HCT116 (cell line): ENCODE measurements at regions not wholly inside any gene's neighbourhood (a gene's known extent, or its start where the extent isn't known, plus 50 kb on each side); places are given as distances from the start of the nearest gene placed in this dataset.

Experiments
- ATAC-seq: fragments of 200-7000 bp; cut with Tn5 transposase; 2 replicates; pipeline ENCODE4 v1.9.1; 2020; ENCODE audit warnings: mild to moderate bottlenecking, moderate library complexity
- BruUV-seq: library from RNA; stranded (reverse); fragments of 400-500 nt; replicated peaks from 2 replicates; lab custom pipeline; 2021; lab: Mats Ljungman, UMichigan
- CTCF ChIA-PET: fragments of 300-600 bp; sonication (Branson Sonifier 250); formaldehyde crosslinking; loops from one replicate; lab custom pipeline; 2021; ENCODE audit warnings: antibody characterized with exemption; lab: Charles Lee
- POLR2A ChIA-PET: fragments of 300-600, 350-600 bp; sonication (Branson Sonifier 250); formaldehyde crosslinking; loops from one replicate; lab custom pipeline; 2021; ENCODE audit warnings: antibody characterized with exemption; lab: Charles Lee
- RAD21 ChIA-PET, 2 experiments: fragments of 300-600 bp; sonication (Branson Sonifier 250); formaldehyde crosslinking; loops; one replicate each; lab custom pipeline; 2023; ENCODE audit warnings: low total read pairs in 2 of 2; ENCODE audit not compliant: uncharacterized antibody in 2 of 2, unreplicated experiment in 2 of 2, low non-redundant PET in 1 of 2; lab: Charles Lee
- DNase-seq: peaks from one replicate; pipeline ENCODE4 v3.0.0-alpha.2; 2010; ENCODE audit warnings: low read depth, low spot score
- H2AFZ ChIP-seq: fragments of 200-600 bp; shearing (Covaris generic), sonication (generic); 2 replicates; pipeline ENCODE4 v1.6.1; 2017; ENCODE audit warnings: low read depth, mixed run types, mixed read lengths, antibody characterized with exemption, low read length; ENCODE audit not compliant: poor library complexity, severe bottlenecking
- H3K27ac ChIP-seq: 2 replicates; pipeline ENCODE4 v1.5.1; 2012; ENCODE audit warnings: low read depth, low read length
- H3K27me3 ChIP-seq: fragments of 200-600 bp; sonication (generic); 2 replicates; pipeline ENCODE4 v1.6.1; 2016; ENCODE audit warnings: mixed run types, low read length, mixed read lengths; ENCODE audit not compliant: insufficient read depth
- H3K36me3 ChIP-seq, 2 experiments: fragments of 200-500 bp in 1 of 2; fragments of 200-600 bp in 1 of 2; sonication (Bioruptor generic) in 1 of 2; sonication (generic) in 1 of 2; 2 replicates each; pipeline versions ENCODE4 v1.5.1 to v1.6.1; 2014 to 2016; ENCODE audit warnings: low read length in 2 of 2, inconsistent platforms in 1 of 2, mixed read lengths in 1 of 2, mixed run types in 1 of 2; ENCODE audit not compliant: insufficient read depth in 2 of 2, control insufficient read depth in 1 of 2
- H3K4me1 ChIP-seq, 2 experiments: fragments of 200-600 bp in 1 of 2; sonication (generic) in 1 of 2; 2 replicates each; pipeline versions ENCODE4 v1.5.1 to v1.6.1; 2012 to 2017; ENCODE audit warnings: low read length in 2 of 2, inconsistent platforms in 1 of 2, mild to moderate bottlenecking in 1 of 2, mixed read lengths in 1 of 2, mixed run types in 1 of 2, moderate library complexity in 1 of 2; ENCODE audit not compliant: insufficient read depth in 2 of 2, control insufficient read depth in 1 of 2
- H3K4me2 ChIP-seq: fragments of 200-600 bp; sonication (generic); 2 replicates; pipeline ENCODE4 v1.6.1; 2017; ENCODE audit warnings: mixed run types, low read length, mixed read lengths
- H3K4me3 ChIP-seq, 2 experiments: fragments of 200-600 bp in 1 of 2; sonication (generic) in 1 of 2; replicated peaks in 1 of 2; 2 replicates each; pipeline ENCODE4 v1.5.1; 2011 to 2016; ENCODE audit warnings: low read length in 2 of 2, control low read depth in 1 of 2, low read depth in 1 of 2, mild to moderate bottlenecking in 1 of 2, mixed read lengths in 1 of 2, mixed run types in 1 of 2
- H3K79me2 ChIP-seq: fragments of 200-600 bp; sonication (generic); 2 replicates; pipeline ENCODE4 v1.6.1; 2017; ENCODE audit warnings: mild to moderate bottlenecking, mixed run types, low read length, moderate library complexity, mixed read lengths; ENCODE audit not compliant: insufficient read depth
- H3K9ac ChIP-seq: fragments of 200-600 bp; sonication (generic); 2 replicates; pipeline ENCODE4 v1.6.1; 2016; ENCODE audit warnings: low read length, mixed read lengths
- H3K9me2 ChIP-seq: fragments of 200-600 bp; sonication (generic), shearing (Covaris generic); 2 replicates; pipeline ENCODE4 v1.6.1; 2017; ENCODE audit warnings: mixed run types, mild to moderate bottlenecking, moderate library complexity; ENCODE audit not compliant: insufficient read depth
- H3K9me3 ChIP-seq, 2 experiments: fragments of 200-500 bp in 1 of 2; fragments of 200-600 bp in 1 of 2; sonication (Bioruptor generic) in 1 of 2; sonication (generic) in 1 of 2; 2 replicates each; pipeline ENCODE4 v1.6.1; 2014 to 2017; ENCODE audit warnings: low read length in 2 of 2, mixed read lengths in 2 of 2, inconsistent platforms in 1 of 2, low read depth in 1 of 2, mild to moderate bottlenecking in 1 of 2, mixed run types in 1 of 2, moderate library complexity in 1 of 2; ENCODE audit not compliant: control insufficient read depth in 1 of 2, insufficient read depth in 1 of 2
- H4K20me1 ChIP-seq: fragments of 200-600 bp; sonication (generic), shearing (Covaris generic); 2 replicates; pipeline ENCODE4 v1.6.1; 2017; ENCODE audit warnings: mixed run types, mild to moderate bottlenecking, moderate library complexity; ENCODE audit not compliant: insufficient read depth
- CBX3 ChIP-seq: IDR thresholded peaks from 2 replicates; pipeline ENCODE4 v1.6.1; 2012; ENCODE audit warnings: low read depth
- ELF1 ChIP-seq: IDR thresholded peaks from 2 replicates; pipeline ENCODE4 v1.6.1; 2012; ENCODE audit warnings: low read depth, borderline replicate concordance
- JUND ChIP-seq: IDR thresholded peaks from 2 replicates; pipeline ENCODE4 v1.6.1; 2012
- POLR2A ChIP-seq: IDR thresholded peaks from 2 replicates; pipeline ENCODE4 v1.7.0; 2011; ENCODE audit warnings: borderline replicate concordance; ENCODE audit not compliant: insufficient read depth, insufficient read length; ENCODE audit errors: extremely low read depth
- POLR2AphosphoS5 ChIP-seq: IDR thresholded peaks from 2 replicates; pipeline ENCODE4 v1.6.1; 2011; ENCODE audit warnings: mild to moderate bottlenecking, low read depth, low read length, moderate library complexity
- RAD21 ChIP-seq: IDR thresholded peaks from 2 replicates; pipeline ENCODE4 v1.6.1; 2012; ENCODE audit warnings: low read depth, mild to moderate bottlenecking
- REST ChIP-seq: IDR thresholded peaks from 2 replicates; pipeline ENCODE4 v1.6.1; 2012; ENCODE audit warnings: low read depth
- SIN3A ChIP-seq: IDR thresholded peaks from 2 replicates; pipeline ENCODE4 v1.6.1; 2012; ENCODE audit warnings: low read depth
- SP1 ChIP-seq: IDR thresholded peaks from 2 replicates; pipeline ENCODE4 v1.6.1; 2012; ENCODE audit warnings: low read depth
- ZBTB33 ChIP-seq: IDR thresholded peaks from 2 replicates; pipeline ENCODE4 v1.6.1; 2011; ENCODE audit warnings: mild to moderate bottlenecking, low read length, moderate library complexity; ENCODE audit not compliant: insufficient replicate concordance; ENCODE audit errors: extremely low read depth
- ZNF274 ChIP-seq: fragments of 200-500 bp; sonication (Bioruptor generic); IDR thresholded peaks from 2 replicates; pipeline ENCODE4 v1.6.1; 2014; ENCODE audit warnings: mild to moderate bottlenecking, low read depth, low read length, inconsistent platforms
- intact Hi-C: fragments of 100-400 bp; cut with micrococcal nuclease; formaldehyde crosslinking; loops from 2 replicates; pipeline ENCODE4 v1.10.0; 2022

- no peak for TF ChIP-seq REST
- no peak for TF ChIP-seq POLR2A
These were observed 206.1 kb downstream of the TUSC1 start (continued) for GRCh38 chr9:25472085-25472607.

- POLR2A ChIA-PET = no interaction called here
- intact Hi-C loops = no loop called here
- Histone ChIP-seq H4K20me1 (no peaks in the 10 kb centered on the region), H3K9me3 (peaks cover 14 to 23% of the 10 kb centered on the region in 2 experiments; a peak in 2 of 4 replicates), H3K9ac (no peak overlapping the region), H3K9me2 (no peaks in the 10 kb centered on the region), H3K27ac (no peak overlapping the region), H3K79me2 (no peaks in the 10 kb centered on the region), H3K36me3 (no peaks in the 10 kb centered on the region), H3K4me1 (no peaks in the 10 kb centered on the region), H3K4me2 (no peak overlapping the region), H3K27me3 (no peaks in the 10 kb centered on the region), H2AFZ (no peak overlapping the region), H3K4me3 (no peak overlapping the region)
- DNase-seq (no peak), ATAC-seq (no peak)
- CTCF ChIA-PET = no interaction called here
- RAD21 ChIA-PET = no interaction called here
- no peak for TF ChIP-seq SP1
- TF ChIP-seq RAD21 = no peak
- TF ChIP-seq CBX3 = no peak
- no peak for TF ChIP-seq ZBTB33
- no peak for TF ChIP-seq JUND
- no peak for TF ChIP-seq ZNF274
- TF ChIP-seq POLR2A = no peak
- TF ChIP-seq POLR2AphosphoS5 = no peak
- TF ChIP-seq ELF1 = no peak
- TF ChIP-seq SIN3A = no peak
- BruUV-seq = no TSS peak
These were observed 216.8 kb downstream of the TUSC1 start for GRCh38 chr9:25461416-25461815.
